ENCODE measurements at regions not wholly inside any gene's neighbourhood (a gene's known extent, or its start where the extent isn't known, plus 50 kb on each side); places are given as distances from the start of the nearest gene placed in this dataset.

GRCh38 chr6:4336084-4336483, 200.7 kb upstream of the ECI2 start:
- TF ChIP-seq CTCF (IDR thresholded peaks at IDR 0.05) (no peak), POLR2A (IDR thresholded peaks at IDR 0.05) (no peak)

All from lower leg skin (tissue), 3 donors.